Femur (tissue), 1 donor: ENCODE measurements at regions not wholly inside any gene's neighbourhood (a gene's known extent, or its start where the extent isn't known, plus 50 kb on each side); places are given as distances from the start of the nearest gene placed in this dataset.
"Not testable (repeated sequence)": the region's sequence is repeated elsewhere in the genome, so short reads cannot be mapped to it uniquely, and the experiment has no call there.

Experiments
- DNase-seq: peaks from one replicate; pipeline ENCODE4 v3.0.0-alpha.2; 2017

DNA sequence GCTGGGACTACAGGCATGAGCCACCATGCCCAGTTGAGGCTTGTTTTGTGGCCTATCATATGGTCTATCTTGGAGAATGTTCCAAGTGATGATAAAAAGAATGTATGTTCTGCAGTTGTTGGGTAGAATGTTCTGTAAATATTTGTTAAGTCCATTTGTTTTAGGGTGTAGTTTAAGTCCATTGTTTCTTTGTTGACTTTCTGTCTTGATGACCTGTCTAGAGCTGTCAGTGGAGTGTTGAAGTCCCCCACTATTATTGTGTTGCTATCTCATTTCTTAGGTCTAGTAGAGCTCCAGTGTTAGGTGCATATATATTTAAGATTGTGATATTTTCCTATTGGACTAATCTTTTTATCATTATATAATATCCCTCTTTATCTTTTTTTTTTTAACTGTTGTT lies 284.3 kb upstream of the EXOC2 start:
- not testable (repeated sequence) for DNase-seq

DNA sequence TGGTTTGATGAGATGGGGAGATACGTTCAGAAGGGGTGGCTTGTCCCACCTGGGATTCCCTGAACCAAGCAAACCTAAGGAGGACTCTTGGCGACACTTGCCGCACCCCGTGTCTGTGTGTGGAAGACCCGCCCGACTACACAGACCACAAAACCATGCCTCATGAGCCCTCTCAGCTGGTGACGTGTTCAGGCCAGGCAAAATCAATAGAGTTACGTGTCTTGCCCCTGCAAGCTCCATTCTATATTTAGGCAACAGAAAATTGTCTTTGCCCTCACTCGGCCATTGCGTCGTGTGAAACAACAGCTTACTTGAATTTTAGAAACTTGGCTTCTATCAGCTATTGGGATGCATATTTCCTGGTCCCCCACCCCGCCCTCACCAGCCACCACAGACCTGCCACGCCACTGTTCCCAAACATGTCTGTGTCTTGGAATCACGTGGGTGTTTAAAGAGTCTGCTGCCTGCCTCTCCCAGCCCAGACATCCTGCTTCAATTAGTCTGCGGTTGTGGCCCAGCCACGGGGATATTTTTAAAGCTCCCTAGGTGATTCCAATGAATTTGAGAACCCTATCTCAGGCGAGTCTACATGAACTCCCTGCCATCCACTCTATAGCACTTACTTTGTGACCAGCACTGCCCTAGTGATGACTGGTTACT lies 279.2 kb upstream of the EXOC2 start:
- peak; percentile 65 for DNase-seq

GRCh38 chr6:968791-969190 lies 275.9 kb upstream of the EXOC2 start:
- no peak for DNase-seq

DNA sequence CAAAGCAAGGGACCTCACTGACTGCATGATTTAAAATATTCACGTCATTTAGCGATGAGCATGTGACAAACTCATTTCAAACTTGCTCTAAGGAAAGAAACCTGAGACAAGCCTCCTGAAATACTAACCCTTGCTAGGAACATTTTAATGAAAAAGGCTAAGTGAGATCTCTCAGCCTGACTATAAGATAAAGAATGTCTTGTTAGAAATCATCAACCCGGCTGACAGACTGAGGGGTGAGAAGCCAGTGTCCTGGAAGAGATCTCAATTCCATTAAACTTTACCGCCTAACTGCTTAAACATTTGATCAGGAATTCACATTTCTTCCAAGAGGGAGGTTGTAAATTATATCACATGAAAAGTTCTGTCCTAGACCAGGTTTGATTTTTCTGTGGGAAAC lies 274.8 kb upstream of the EXOC2 start:
- DNase-seq = no peak

DNA sequence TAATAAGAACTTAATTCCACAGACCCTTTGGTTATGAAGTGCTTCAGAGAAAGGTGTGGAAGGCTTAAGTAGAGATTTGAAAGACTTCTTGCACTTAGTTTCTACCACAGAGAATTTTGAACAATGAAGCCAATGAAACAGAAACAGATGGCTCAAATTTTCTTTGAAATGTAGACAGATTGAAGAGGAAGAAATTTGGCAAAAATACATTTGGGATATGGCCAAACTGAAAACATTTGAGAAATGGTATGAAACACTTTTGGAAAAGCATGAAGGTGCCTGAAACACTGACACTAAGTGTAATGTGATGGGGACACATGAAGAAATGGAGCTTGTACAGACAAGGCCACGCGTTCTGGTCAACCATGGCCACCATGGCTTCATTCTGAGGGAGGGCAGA lies 272.4 kb upstream of the EXOC2 start:
- no peak for DNase-seq

GRCh38 chr6:963456-963855 lies 270.5 kb upstream of the EXOC2 start:
- DNase-seq = no peak

- peak; percentile 40 for DNase-seq
These were observed 268.5 kb upstream of the EXOC2 start for GRCh38 chr6:961407-961960.

DNA sequence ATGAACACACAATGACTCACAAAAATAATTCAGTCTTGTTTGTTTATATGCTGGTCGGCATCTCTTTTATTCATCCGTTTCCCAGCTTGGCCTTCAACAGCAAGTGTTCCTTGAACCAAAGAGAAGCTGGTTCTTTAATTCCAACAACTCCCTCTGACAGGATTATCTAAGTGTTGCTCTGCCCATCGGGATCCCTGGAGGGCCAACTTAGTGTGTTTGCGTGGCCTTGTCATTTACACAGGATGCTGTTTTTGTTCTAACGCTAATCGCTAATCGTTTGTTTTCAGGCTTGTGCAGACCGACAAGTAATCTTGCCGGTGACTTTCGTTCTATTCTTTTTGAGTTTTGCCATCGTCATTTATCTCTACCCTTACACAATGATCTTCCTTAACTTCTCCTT lies 267.4 kb upstream of the EXOC2 start:
- no peak for DNase-seq

- no peak for DNase-seq
These were observed 265.5 kb upstream of the EXOC2 start for GRCh38 chr6:958488-958887.

DNA sequence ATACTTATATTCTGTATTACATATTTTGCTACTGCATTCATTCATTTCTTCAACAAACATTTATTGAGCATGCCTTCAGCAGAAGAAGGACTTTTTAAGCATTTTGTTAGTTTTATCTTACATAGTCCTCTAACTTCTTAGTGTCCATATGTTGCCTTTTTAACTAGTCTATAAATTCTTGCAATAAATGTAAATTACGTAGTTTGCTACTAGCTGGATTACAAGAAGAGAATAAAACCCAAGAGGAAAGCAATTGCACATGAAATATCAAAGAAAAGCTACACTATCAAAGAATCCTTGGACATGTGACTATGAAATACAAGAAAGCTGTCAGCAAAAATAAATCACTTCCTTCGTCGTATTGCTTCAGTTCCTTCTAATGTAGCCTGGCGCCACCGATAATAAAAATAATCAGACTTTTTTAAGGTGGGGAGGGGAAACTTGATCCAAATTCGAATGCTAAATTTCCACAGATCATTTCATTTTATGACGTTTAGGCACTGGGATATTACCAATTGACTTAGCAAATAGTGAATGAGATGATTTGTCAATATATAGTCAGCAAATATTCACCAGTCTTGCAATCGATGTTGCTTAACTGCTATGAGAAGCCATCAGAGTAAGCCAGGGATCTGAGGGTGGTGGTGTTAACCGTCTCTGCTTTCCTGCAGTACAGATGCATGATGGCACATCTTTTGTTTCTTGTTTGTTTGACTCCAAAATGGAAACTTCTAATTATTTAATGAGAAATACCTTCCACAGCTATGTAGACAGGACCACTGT lies 258.7 kb upstream of the EXOC2 start:
- no peak for DNase-seq

GRCh38 chr6:947235-947934 lies 254.4 kb upstream of the EXOC2 start:
- DNase-seq = no peak

DNA sequence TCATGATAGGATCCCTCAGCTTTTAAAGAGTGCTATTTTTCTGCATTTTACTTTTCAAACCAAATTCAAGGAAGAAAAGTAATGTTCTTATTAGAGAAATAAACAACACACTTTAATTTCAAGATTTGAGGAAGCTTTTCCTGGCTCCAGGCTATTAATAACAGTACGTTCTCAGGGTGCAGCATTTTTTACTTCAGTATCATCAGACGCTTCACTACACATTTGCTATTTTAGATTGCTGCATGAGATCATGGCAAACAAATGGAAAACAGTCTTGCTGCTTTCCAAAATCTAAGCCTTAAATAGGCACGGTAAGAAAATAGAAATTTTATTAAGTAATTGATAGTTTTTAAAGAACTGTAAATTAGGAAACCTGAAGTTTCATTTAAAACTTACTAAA lies 253.6 kb upstream of the EXOC2 start:
- no peak for DNase-seq

DNA sequence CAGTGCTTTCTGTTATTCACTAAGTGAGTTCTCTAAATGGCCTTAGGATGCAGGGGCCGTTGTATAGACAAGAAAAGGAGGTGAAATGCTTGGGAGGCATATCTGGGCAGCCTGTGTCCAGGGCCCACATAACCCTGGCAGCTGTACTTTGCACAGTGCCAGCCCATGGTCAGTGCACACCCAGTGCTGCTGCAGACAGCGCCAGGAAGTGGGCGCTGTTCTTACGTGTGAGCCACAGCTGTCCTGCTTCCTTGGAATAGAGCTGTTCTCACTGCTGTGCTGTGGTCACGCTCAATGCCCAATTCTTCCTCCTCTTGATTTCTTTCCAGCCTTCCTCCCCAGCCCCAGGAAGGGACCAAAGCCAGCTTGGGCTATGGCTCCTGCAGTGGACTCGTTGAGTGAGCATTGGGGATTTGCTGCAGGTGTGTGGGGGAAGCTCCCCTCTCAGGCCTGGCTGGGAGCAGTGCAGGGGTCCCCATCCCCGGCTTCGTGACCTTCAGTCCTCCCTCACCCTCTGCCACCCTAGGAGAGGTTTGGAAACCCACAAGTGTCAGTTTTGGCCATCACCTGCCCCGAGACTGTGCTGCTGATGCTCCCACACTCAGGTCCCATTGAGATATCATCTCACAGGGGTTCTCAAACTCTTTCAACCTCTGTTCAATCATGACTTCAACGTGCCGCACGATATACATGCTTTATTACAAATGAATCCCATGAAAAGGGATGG lies 246.8 kb upstream of the EXOC2 start:
- no peak for DNase-seq

GRCh38 chr6:938916-939315 lies 246.0 kb upstream of the EXOC2 start:
- no peak for DNase-seq

- DNase-seq = no peak
These were observed 245.4 kb upstream of the EXOC2 start for GRCh38 chr6:938271-938905.

- no peak for DNase-seq
These were observed 242.6 kb upstream of the EXOC2 start for GRCh38 chr6:935582-935981.

DNA sequence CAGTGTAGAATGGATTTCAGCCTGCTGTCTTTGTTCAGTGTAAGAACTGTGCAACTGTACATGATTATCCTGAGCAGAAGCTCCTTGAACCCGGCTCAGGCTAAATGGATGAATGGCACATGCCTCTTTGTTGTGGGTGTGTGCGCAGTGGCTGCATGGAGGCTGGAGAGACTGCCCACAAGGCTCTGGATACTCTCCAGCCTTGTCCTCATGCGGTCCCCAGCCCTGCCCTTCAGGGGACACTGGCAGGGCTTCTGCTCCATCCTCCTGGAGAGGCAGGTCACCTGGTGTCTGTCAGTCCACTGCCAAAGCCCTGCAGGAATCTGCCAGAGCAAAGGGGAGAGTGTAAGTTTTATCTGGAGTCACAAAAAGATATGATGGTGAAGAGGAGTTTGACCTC lies 241.7 kb upstream of the EXOC2 start:
- no peak for DNase-seq

DNA sequence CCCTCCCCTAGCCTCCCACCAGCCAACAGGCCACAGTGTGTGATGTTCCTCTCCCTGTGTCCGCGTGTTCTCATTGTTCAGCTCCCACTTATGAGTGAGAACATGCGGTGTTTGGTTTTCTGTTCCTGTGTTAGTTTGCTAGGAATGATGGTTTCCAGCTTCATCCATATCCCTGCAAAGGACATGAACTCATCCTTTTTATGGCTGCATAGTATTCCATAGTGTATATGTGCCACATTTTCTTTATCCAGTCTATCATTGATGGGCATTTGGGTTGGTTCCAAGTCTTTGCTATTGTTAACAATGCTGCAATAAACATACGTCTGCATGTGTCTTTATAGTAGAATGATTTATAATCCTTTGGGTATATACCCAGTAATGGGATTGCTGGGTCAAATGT lies 239.0 kb upstream of the EXOC2 start:
- not testable (repeated sequence) for DNase-seq

- DNase-seq = no peak
These were observed 234.2 kb upstream of the EXOC2 start for GRCh38 chr6:927157-927556.

DNA sequence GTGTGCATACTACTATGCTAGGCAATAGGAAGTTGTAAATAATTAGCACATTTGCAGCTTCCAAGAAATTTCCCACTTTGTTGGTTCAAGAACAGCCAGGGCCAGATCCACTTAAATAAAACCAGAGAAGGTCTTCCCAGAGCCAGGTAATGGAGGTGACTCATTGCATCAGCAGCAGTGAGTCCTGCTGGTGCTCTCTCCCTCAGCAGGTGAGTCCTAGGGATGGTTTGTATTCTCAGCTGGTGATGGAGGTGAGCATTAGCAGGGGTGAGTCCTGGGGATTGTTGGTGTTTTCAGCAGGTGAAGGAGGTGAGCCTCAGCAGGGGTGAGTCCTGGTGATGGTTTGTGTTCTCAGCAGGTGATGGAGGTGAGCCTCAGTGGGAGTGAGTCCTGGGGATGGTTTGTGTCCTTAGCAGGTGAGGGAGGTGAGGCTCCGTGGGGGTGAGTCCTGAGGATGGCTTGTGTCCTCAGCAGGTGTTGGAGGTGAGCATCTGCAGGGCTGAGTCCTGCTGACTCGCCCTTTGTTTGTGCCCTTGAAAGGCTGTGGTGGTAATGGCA lies 232.8 kb upstream of the EXOC2 start:
- no peak for DNase-seq

DNA sequence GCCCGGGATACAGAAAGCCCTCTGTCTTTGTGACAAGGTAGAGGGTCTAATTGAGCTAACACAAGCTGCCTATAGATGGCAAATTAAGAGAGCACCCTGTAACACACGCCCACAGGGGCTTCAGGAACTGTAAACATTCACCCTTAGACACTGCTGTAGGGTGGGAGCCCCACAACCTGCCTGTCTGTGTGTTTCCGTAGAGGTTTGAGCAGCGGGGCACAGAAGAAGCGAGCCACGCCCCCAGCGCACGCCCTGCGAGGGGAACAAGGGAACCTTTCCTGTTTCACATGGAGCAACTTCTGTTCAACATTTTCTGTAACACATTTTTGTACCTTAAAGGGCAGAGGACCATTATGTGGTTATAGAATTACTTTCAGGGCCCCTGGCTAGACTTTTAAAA lies 231.7 kb upstream of the EXOC2 start:
- no peak for DNase-seq

DNA sequence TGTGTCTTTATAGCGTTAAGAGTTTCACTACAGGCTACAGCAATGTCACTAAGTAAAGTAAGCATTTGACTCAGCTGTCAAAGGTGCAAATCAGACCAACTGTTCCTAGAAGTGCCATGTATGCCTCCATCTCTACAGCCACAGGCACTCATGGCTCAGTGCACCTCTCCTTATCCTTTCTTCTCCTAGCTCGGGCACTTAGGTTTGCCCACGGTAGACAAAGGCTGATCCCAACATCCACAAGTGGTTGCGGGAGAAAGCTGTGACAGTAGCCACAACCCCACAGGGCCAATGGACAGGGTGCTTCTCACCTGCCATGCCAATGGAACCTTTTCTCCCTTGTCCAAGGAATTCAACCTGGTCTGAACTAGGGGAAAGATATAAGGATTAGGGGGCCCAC lies 228.5 kb upstream of the EXOC2 start:
- no peak for DNase-seq
